ENCODE measurements at regions not wholly inside any gene's neighbourhood (a gene's known extent, or its start where the extent isn't known, plus 50 kb on each side); places are given as distances from the start of the nearest gene placed in this dataset. TPM values are rescaled to one million over a fixed set of nuclear protein-coding genes. Genes with fewer than 3 reads are reported as not detected.

- H3K36me3 ChIP-seq (ENCODE audit: low read depth, low read length), result no peaks in the 10 kb centered on the region
- H3K9me2 ChIP-seq (replicated peaks; ENCODE audit: low read length), result no peaks in the 10 kb centered on the region
- no TSS peak for BruUV-seq (replicated peaks)
- ATAC-seq (no peak), DNase-seq (no peak)
- no peaks in the 10 kb centered on the region for H4K20me1 ChIP-seq (ENCODE audit: low read length)
- H3K27ac ChIP-seq (ENCODE audit: low read length), result no peak overlapping the region
- no peaks in the 10 kb centered on the region for H3F3A ChIP-seq (ENCODE audit: low read length, unreplicated experiment)
- no peak overlapping the region for H2AFZ ChIP-seq (ENCODE audit: low read length)
- intact Hi-C loops (cut with micrococcal nuclease), result no loop called here
- ChIA-PET CTCF (no interaction called here), POLR2A (ENCODE audit: unreplicated experiment) (no interaction called here)
- no peaks in the 10 kb centered on the region for H3K4me1 ChIP-seq (ENCODE audit: insufficient read depth, low read length)
- TF ChIP-seq EZH2phosphoT487 (IDR thresholded peaks at IDR 0.05; ENCODE audit: borderline replicate concordance, low read length) (no peak), EZH2 (IDR thresholded peaks at IDR 0.05; ENCODE audit: low read length, unreplicated experiment) (no peak)
- H3K9ac ChIP-seq (ENCODE audit: low read length), result no peak overlapping the region
- H3K27me3 ChIP-seq (ENCODE audit: low read length), result peaks cover 32% of the 10 kb centered on the region
- H3K9me3 ChIP-seq (ENCODE audit: low read length), result no peaks in the 10 kb centered on the region
- H3K4me2 ChIP-seq (ENCODE audit: low read length), result no peak overlapping the region
- H3K4me3 ChIP-seq (ENCODE audit: low read length), result no peak overlapping the region
- H3K79me2 ChIP-seq (ENCODE audit: low read length), result no peaks in the 10 kb centered on the region
These were observed 51.0 kb upstream of the GALNT18 start for GRCh38 chr11:11672789-11673188.

GRCh38 chr11:11672101-11672500, 50.3 kb upstream of the GALNT18 start:
- H3K79me2 ChIP-seq (ENCODE audit: low read length), result no peaks in the 10 kb centered on the region
- H3K27ac ChIP-seq (ENCODE audit: low read length), result no peak overlapping the region
- H2AFZ ChIP-seq (ENCODE audit: low read length), result no peak overlapping the region
- H3K4me1 ChIP-seq (ENCODE audit: insufficient read depth, low read length), result no peaks in the 10 kb centered on the region
- no peak overlapping the region for H3K9ac ChIP-seq (ENCODE audit: low read length)
- H3K9me3 ChIP-seq (ENCODE audit: low read length), result no peaks in the 10 kb centered on the region
- POLR2A ChIA-PET (ENCODE audit: unreplicated experiment), result no interaction called here
- intact Hi-C loops (cut with micrococcal nuclease), result no loop called here
- DNase-seq (no peak), ATAC-seq (no peak)
- peaks cover 39% of the 10 kb centered on the region for H3K27me3 ChIP-seq (ENCODE audit: low read length)
- no peak overlapping the region for H3K4me3 ChIP-seq (ENCODE audit: low read length)
- no peaks in the 10 kb centered on the region for H3F3A ChIP-seq (ENCODE audit: low read length, unreplicated experiment)
- no peaks in the 10 kb centered on the region for H3K9me2 ChIP-seq (replicated peaks; ENCODE audit: low read length)
- no peaks in the 10 kb centered on the region for H4K20me1 ChIP-seq (ENCODE audit: low read length)
- H3K4me2 ChIP-seq (ENCODE audit: low read length), result no peak overlapping the region
- BruUV-seq (replicated peaks), result no TSS peak
- no peaks in the 10 kb centered on the region for H3K36me3 ChIP-seq (ENCODE audit: low read depth, low read length)
- TF ChIP-seq EZH2 (IDR thresholded peaks at IDR 0.05; ENCODE audit: low read length, unreplicated experiment), result no peak
- TF ChIP-seq EZH2phosphoT487 (IDR thresholded peaks at IDR 0.05; ENCODE audit: borderline replicate concordance, low read length), result no peak
- TF ChIP-seq CTCF (conservative IDR thresholded peaks at IDR 0.05; ENCODE audit: low read depth, low read length), result no peak
- CTCF ChIA-PET, result no interaction called here

Small RNA genes lying in the stretch of these regions (microRNA-seq; reads per million reads assigned to microRNA genes)
- gene MIR8070 (ENCODE audit: unreplicated experiment), result not detected
